ENCODE measurements at regions not wholly inside any gene's neighbourhood (a gene's known extent, or its start where the extent isn't known, plus 50 kb on each side); places are given as distances from the start of the nearest gene placed in this dataset.

- H3K9me3 ChIP-seq, result peaks cover 0 to 9% (median 0%) of the 10 kb centered on the region in 4 donors
- no peaks in the 10 kb centered on the region for H3K4me1 ChIP-seq
- DNase-seq (ENCODE audit: low spot score in 2 of 2), result no peak
- TF ChIP-seq POLR2A (IDR thresholded peaks at IDR 0.05), result no peak
- TF ChIP-seq CTCF (IDR thresholded peaks at IDR 0.05), result no peak
- no peak for TF ChIP-seq EP300 (IDR thresholded peaks at IDR 0.05)
- 87 to 92% methylated on average over 5 of the region's 5 CpGs for WGBS, 2 donors
- no peak overlapping the region for H3K4me3 ChIP-seq
- H3K27ac ChIP-seq, result no peak overlapping the region
- no peaks in the 10 kb centered on the region for H3K36me3 ChIP-seq
- H3K27me3 ChIP-seq, result no peaks in the 10 kb centered on the region
These were observed 111.1 kb downstream of the LMO4 start for GRCh38 chr1:87439821-87440220.

GRCh38 chr1:87449348-87449963, 120.8 kb downstream of the LMO4 start:
- H3K4me1 ChIP-seq, result no peaks in the 10 kb centered on the region
- no peaks in the 10 kb centered on the region for H3K27me3 ChIP-seq
- peaks cover 0 to 8% (median 0%) of the 10 kb centered on the region in 4 donors for H3K9me3 ChIP-seq
- H3K4me3 ChIP-seq, result no peak overlapping the region
- TF ChIP-seq EP300 (IDR thresholded peaks at IDR 0.05) (no peak), CTCF (IDR thresholded peaks at IDR 0.05) (no peak), POLR2A (IDR thresholded peaks at IDR 0.05) (no peak)
- H3K36me3 ChIP-seq, result no peaks in the 10 kb centered on the region
- 69 to 81% methylated on average over 7 of the region's 7 CpGs for WGBS, 2 donors
- peak overlapping the region in 1 of 4 donors; percentile 2 for H3K27ac ChIP-seq
- no peak for DNase-seq (ENCODE audit: low spot score in 2 of 2)

GRCh38 chr1:87450136-87450535, 121.5 kb downstream of the LMO4 start:
- Histone ChIP-seq H3K9me3 (peaks cover 0 to under 1% (median 0%) of the 10 kb centered on the region in 4 donors), H3K36me3 (no peaks in the 10 kb centered on the region), H3K27me3 (no peaks in the 10 kb centered on the region), H3K4me3 (no peak overlapping the region), H3K4me1 (no peaks in the 10 kb centered on the region), H3K27ac (no peak overlapping the region)
- no peak for DNase-seq (ENCODE audit: low spot score in 2 of 2)
- 65 to 66% methylated on average over 5 of the region's 5 CpGs for WGBS, 2 donors
- no peak for TF ChIP-seq CTCF (IDR thresholded peaks at IDR 0.05)
- no peak for TF ChIP-seq POLR2A (IDR thresholded peaks at IDR 0.05)

- H3K4me3 ChIP-seq, result no peak overlapping the region
- 78 to 79% methylated on average over 8 of the region's 8 CpGs for WGBS, 2 donors
- H3K36me3 ChIP-seq, result no peaks in the 10 kb centered on the region
- H3K27me3 ChIP-seq, result no peaks in the 10 kb centered on the region
- no peaks in the 10 kb centered on the region for H3K9me3 ChIP-seq
- H3K4me1 ChIP-seq, result no peaks in the 10 kb centered on the region
- TF ChIP-seq POLR2A (IDR thresholded peaks at IDR 0.05), result no peak
- TF ChIP-seq CTCF (IDR thresholded peaks at IDR 0.05), result no peak
- no peak for DNase-seq (ENCODE audit: low spot score in 2 of 2)
- H3K27ac ChIP-seq, result no peak overlapping the region
These were observed 122.0 kb downstream of the LMO4 start for GRCh38 chr1:87450615-87451209.

GRCh38 chr1:87451229-87451920, 122.7 kb downstream of the LMO4 start:
- H3K36me3 ChIP-seq, result no peaks in the 10 kb centered on the region
- TF ChIP-seq EP300 (IDR thresholded peaks at IDR 0.05) (no peak), CTCF (IDR thresholded peaks at IDR 0.05) (no peak), POLR2A (IDR thresholded peaks at IDR 0.05) (no peak)
- H3K27ac ChIP-seq, result no peak overlapping the region
- WGBS, 2 donors, result 76 to 87% methylated on average over 5 of the region's 5 CpGs
- DNase-seq (ENCODE audit: low spot score in 2 of 2), result no peak
- no peaks in the 10 kb centered on the region for H3K27me3 ChIP-seq
- H3K4me1 ChIP-seq, result no peaks in the 10 kb centered on the region
- no peak overlapping the region for H3K4me3 ChIP-seq
- H3K9me3 ChIP-seq, result peaks cover 0 to 4% (median 0%) of the 10 kb centered on the region in 4 donors
